Astrocyte (in vitro differentiated cells and primary cell): ENCODE measurements at regions not wholly inside any gene's neighbourhood (a gene's known extent, or its start where the extent isn't known, plus 50 kb on each side); places are given as distances from the start of the nearest gene placed in this dataset.

Experiments
- EZH2 ChIP-seq: IDR thresholded peaks from 2 replicates; pipeline ENCODE4 v1.6.1; 2012; ENCODE audit warnings: mild to moderate bottlenecking, low read length, inconsistent platforms; ENCODE audit not compliant: insufficient read depth
- TF ChIP-seq, protein P1 (sequence below): IDR thresholded peaks from 2 replicates; pipeline ENCODE4 v1.5.1; 2011; ENCODE audit warnings: low read depth, mild to moderate bottlenecking, inconsistent platforms, low read length, moderate library complexity; ENCODE audit not compliant: insufficient read depth

DNA sequence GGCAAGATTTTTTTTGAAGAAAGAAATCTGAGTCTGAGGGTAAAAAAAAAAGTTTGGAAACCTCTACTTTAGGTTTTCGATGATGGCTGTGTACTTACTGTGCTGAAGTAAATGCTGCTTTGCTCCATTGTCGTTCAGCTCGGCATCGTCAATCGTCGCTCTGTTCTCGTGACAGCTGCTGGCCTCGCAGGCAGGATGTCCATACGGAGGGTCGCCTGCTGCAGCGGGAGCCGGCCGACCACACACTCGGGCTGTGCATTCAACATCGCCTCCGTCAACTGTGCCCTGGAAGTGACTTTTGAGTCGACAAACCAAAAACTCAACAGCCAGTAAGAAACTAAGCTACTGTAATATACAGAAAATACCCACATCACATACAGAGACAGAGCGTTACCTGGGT is 53.1 kb upstream of the SMOC2 start:
- TF ChIP-seq, protein P1, sequence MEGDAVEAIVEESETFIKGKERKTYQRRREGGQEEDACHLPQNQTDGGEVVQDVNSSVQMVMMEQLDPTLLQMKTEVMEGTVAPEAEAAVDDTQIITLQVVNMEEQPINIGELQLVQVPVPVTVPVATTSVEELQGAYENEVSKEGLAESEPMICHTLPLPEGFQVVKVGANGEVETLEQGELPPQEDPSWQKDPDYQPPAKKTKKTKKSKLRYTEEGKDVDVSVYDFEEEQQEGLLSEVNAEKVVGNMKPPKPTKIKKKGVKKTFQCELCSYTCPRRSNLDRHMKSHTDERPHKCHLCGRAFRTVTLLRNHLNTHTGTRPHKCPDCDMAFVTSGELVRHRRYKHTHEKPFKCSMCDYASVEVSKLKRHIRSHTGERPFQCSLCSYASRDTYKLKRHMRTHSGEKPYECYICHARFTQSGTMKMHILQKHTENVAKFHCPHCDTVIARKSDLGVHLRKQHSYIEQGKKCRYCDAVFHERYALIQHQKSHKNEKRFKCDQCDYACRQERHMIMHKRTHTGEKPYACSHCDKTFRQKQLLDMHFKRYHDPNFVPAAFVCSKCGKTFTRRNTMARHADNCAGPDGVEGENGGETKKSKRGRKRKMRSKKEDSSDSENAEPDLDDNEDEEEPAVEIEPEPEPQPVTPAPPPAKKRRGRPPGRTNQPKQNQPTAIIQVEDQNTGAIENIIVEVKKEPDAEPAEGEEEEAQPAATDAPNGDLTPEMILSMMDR: no peak
- TF ChIP-seq EZH2: no peak
